NCI-H2171 (cell line): ENCODE measurements at regions not wholly inside any gene's neighbourhood (a gene's known extent, or its start where the extent isn't known, plus 50 kb on each side); places are given as distances from the start of the nearest gene placed in this dataset.
"Not testable (repeated sequence)": the region's sequence is repeated elsewhere in the genome, so short reads cannot be mapped to it uniquely, and the experiment has no call there.

Source experiments
- DNase-seq: peaks from one replicate; lab custom pipeline; 2025; lab: John Stamatoyannopoulos, UW

DNA sequence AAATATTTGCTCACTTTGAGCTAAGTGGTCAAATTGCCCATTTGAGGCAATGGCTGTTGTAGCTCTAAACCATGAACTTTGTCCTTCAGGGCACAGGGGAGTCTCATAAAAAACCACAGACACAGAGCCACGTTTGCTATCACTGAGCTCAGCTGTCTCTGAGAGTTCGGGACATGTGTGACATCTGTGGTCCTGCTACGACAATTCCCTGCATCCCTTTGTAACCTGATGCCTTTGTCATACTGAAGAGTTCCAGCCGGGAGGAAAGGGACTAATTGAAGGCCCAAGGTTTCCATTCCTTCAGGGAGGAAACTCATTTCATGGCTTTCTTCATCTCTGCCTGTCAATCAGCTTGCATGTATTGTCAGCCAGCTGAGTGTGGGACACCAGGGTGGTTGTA is 599.4 kb upstream of the CDH5 start:
- no peak for DNase-seq

GRCh38 chr16:65763640-65764305 is 602.7 kb upstream of the CDH5 start:
- DNase-seq: no peak

- DNase-seq: no peak
Observed at GRCh38 chr16:65760874-65761273, 605.6 kb upstream of the CDH5 start.

DNA sequence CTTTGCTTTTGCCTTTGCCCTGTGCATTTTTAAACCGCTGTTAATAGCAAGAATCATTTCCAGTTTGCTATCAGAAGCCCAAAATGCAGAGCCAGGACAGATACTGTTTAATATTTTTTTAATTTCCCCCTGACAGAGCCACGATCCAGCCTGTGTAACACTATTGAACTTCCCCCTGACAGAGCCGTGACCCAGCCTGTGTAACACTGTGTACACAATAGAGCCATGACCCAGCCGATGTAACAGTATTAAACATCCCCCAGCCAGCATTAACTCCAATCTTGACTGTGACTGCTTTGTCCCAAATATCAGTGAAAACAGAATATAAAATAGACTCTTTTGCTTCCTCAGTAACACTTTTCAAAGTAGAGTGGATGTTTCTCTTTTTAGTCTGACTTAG is 607.9 kb upstream of the CDH5 start:
- no peak for DNase-seq

GRCh38 chr16:65757064-65757463 is 609.4 kb upstream of the CDH5 start:
- no peak for DNase-seq

DNA sequence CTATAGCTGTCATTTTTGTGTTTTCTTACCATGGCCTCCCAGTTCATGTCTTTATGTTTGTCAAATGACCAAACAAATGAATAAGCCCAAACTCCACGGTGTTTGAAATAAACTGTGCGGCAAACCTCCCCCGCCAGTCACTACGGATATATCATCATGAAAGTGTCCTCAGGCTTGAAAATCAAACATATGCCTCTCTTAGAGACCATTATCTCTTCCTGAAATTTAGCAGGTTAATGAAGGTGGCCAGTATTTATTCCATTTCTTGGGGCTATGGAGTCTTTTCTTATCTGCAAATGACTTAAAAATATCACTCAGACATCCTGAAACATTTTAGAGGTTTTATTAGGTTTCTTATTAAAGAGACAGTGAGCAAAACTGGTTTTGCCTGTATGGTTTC is 610.3 kb upstream of the CDH5 start:
- no peak for DNase-seq

DNA sequence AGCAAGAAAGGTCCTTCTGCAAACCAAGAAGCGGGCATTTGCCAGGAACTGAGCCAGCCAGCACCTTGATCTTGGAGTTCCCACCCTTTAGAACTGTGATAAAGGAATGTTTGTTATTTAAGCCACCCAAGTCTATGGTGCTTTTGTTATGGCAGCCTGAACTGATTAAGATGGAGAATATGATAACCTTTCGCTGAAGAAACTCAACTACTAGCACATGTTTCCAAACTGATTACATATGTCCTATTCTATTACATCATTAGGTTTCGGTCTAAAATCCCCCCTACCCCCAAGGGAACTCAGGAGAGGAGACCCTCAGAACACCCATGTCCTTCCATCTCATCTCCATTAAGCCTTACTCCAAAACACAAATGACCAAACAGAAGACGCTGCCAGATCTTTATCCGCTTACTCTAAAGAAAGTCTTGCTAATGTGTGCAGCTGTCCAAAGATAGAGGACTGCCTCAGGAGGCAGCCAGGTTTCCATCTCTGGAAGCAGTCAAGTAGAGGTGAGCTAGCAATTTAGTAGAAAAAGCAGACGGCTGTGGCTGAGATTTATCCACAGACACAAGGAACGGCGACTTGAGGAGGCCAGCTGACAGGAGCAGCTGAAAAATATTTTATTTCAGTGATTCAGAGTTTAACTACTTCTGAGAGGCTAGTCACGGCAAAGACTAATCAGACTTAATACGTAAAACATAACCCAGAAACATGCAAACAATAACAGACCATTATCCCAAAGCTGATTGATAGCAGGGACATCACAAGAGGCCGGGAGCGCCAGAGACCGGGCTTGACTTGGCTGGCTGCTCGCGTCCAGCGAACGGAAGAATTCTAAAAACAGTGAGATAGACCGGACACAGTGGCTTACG is 611.4 kb upstream of the CDH5 start:
- DNase-seq: no peak

DNA sequence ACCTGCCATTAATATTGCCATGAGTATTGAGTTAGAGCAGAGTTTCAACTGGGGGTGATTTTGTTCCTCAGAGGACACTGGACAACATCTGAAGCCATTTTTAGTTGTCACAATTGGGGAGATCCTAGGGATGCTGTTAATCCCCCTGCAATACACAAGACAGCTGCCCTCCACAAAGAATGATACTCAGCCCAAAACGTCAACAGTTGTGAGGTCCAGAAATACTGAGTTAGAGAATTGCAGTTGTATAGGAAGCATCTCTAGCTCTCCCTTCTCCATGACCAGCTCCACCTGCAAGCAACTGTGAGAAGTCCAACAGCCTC is 614.0 kb upstream of the CDH5 start:
- DNase-seq: no peak

GRCh38 chr16:65751622-65752521 is 614.6 kb upstream of the CDH5 start:
- DNase-seq: no peak

GRCh38 chr16:65749506-65749905 is 617.0 kb upstream of the CDH5 start:
- DNase-seq: no peak

DNA sequence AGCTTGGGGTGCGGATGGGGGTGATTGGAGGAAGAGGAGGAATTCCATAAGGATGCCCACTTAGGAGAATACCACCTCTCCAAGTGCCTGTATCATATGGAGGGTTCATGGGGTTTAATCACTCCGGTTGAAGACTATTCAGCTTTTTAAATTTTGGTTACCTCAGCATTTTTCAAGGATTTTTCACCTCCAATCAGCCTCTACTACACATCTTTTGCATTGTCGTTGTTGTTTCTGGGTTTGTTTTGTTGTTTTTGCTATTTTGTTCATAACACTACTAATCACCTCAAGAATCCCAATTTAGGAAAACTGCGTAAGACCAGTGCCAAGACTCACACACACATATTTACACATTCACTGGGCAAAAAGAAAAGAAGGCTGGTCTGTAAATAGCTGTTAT is 619.5 kb upstream of the CDH5 start:
- DNase-seq: no peak

DNA sequence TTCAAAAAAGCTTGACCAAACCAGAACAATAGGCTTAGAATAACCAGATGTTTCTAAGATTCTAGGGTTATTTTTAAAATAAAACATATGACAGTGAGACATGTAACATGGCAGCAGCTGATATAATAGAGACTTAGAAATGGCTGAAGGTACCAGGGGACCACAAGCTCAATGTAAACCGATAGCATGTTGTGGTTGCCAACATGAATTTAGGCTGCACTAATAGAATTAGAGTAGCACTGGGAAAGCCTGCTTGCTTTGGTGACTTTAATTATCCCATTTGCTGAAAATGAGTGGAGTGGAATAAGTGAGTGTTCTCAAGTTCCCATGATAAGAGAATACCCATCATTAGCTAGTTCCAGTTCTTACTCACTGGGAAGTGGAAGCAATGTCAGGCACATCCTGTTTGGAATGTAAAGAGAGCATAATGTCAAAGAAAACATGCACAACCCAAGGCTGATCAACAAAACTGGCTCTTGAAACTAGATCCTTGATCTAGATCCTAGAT is 621.2 kb upstream of the CDH5 start:
- DNase-seq: no peak

DNA sequence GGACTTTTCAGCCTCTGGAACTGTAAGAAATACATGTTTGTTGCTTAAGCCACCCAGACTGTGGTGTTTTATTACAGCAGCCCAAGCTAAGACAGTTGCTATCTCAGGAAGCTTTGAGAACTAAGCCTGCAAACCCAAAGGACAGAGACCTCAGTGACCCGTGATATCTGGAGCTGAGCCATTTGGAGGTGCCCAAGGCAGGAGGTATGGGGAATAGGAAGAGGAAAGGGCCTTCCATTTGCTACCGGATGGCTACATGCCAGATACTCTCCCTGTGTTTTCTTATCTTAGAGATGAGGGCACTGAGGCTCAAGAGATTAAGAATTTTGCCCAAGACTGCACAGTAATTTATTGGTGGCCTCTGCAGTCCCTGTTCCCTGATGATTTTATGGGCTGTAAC is 622.1 kb upstream of the CDH5 start:
- no peak for DNase-seq

DNA sequence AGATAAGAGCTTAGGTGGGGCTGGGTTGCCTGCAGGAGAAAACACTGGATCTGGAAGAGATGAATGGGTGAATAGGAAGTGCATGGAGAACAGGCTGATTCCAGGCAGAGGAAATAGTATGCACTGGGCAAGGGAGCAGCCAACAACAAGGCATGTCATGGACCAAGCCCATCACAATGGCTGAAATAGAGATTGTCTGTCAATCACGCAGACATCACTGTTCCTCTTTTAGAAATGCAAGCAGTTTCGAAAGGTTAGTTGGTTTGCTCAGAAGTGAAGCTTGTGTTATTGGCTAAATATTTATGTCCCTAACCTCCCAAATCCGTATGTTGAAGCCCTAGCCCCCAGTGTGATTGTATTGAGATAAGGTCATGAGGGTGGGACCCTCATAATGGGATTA is 621.7 kb upstream of the CDH11 start:
- DNase-seq: no peak

GRCh38 chr16:65740711-65741110 is 618.8 kb upstream of the CDH11 start:
- DNase-seq: no peak

GRCh38 chr16:65739518-65739917 is 617.7 kb upstream of the CDH11 start:
- DNase-seq: no peak

DNA sequence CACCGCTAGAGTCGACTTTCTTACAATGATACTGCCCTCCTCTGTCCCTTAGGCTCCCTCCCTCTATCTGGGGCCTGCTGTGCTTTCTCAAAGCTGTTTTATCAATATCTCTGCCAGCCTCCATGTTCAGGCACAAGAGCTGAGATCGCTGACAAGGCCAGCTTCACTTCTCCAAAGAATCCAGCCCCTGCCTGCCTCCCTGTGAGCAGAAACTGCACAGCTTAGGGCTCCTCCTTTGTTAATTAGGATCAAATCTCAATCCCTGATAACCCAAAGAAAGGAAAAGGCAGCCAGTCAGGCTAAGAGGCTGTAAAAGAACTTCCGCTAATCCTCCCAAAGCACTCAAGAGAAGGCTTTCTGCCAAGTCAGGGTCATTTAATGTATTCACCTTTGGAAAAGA is 616.0 kb upstream of the CDH11 start:
- no peak for DNase-seq

- not testable (repeated sequence) for DNase-seq
Observed at GRCh38 chr16:65735615-65736014, 613.8 kb upstream of the CDH11 start.

DNA sequence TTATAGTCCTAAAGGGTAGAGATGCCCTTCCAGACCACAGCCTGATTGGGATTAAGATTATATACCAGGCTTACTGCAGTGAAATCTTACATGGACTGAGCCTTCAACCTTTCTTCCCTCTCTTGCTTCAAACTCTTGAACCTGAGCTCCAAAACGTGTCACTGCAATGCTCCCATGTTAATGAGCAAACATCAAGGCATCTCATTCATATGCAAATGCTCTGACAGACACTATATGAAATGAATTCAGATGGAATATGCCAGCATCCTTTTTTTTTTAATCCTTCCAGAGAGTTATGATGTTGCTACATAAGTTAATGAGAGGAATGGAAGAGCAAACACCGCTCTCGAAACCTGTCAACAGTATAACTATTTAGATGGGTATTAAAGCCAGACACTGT is 611.9 kb upstream of the CDH11 start:
- no peak for DNase-seq

GRCh38 chr16:65731833-65732232 is 610.0 kb upstream of the CDH11 start:
- no peak for DNase-seq

DNA sequence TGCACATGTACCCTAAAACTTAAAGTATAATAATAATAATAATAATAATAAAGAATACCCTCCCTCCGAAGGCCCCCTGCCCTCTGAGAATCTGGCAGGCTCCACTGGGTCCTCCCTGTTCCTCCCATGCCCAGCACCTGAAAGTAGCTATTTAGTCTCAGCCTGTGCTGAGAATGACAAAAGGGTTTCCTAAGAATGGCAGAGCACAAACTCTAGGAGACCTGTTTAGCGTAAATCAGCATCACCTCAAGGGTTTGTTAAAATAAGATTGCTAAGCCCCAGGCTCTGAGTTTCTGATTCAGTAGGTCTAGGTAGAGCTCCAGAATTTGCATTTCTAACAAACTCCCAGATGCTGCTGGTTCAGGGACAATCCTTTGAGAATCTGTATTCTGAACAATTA is 606.8 kb upstream of the CDH11 start:
- DNase-seq: no peak

DNA sequence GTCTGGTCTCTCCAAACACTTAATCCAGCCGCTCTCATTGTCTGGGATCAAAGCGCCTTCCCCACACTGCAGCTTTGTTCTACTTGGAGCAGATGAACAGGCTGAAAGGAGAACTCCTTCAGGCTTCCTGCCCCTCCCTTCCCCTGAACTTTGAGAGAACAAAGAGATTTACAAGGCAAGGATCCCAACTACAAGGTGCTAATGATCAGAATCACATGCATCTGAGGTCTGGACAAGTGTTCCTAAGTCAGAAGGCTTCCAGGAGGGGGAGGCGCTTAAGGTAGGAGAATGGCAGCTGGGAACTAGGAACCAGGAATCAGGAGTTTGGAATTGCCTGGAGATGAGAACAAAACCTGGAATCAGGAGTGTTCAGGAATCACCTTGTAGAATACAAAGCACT is 606.3 kb upstream of the CDH11 start:
- DNase-seq: no peak
